Kidney epithelial cell (primary cell): ENCODE measurements at regions not wholly inside any gene's neighbourhood (a gene's known extent, or its start where the extent isn't known, plus 50 kb on each side); places are given as distances from the start of the nearest gene placed in this dataset.
A peak's percentile ranks its signal among the peaks of the same experiment; 100 is the strongest.
"Not testable (repeated sequence)": the region's sequence is repeated elsewhere in the genome, so short reads cannot be mapped to it uniquely, and the experiment has no call there.

Source experiments
- DNase-seq: peaks from one replicate; pipeline ENCODE4 v3.0.0-alpha.2; 2010; ENCODE audit warnings: low read depth
- H3K27me3 ChIP-seq: 2 replicates; pipeline ENCODE4 v1.6.0; 2011; ENCODE audit warnings: low read length; ENCODE audit not compliant: control insufficient read depth, insufficient read depth
- H3K36me3 ChIP-seq: 2 replicates; pipeline ENCODE4 v1.5.1; 2011; ENCODE audit warnings: low read length; ENCODE audit not compliant: control insufficient read depth, insufficient read depth
- H3K4me3 ChIP-seq: 2 replicates; pipeline ENCODE4 v1.5.1; 2011; ENCODE audit warnings: low read depth, mild to moderate bottlenecking, control low read depth, low read length
- CTCF ChIP-seq: IDR thresholded peaks from 2 replicates; pipeline ENCODE4 v1.5.1; 2011; ENCODE audit warnings: mild to moderate bottlenecking, moderate library complexity, low read length, control low read depth, inconsistent platforms; ENCODE audit not compliant: insufficient read depth, poor library complexity, severe bottlenecking

- TF ChIP-seq CTCF = no peak
- no peak for DNase-seq
- Histone ChIP-seq H3K27me3 (no peaks in the 10 kb centered on the region), H3K36me3 (no peaks in the 10 kb centered on the region), H3K4me3 (no peak overlapping the region)
These were observed 80.1 kb upstream of the TSC22D2 start for GRCh38 chr3:150327678-150328653.

- no peaks in the 10 kb centered on the region for H3K36me3 ChIP-seq
- TF ChIP-seq CTCF = no peak
- no peaks in the 10 kb centered on the region for H3K27me3 ChIP-seq
- H3K4me3 ChIP-seq = no peak overlapping the region
- DNase-seq = no peak
These were observed 83.3 kb upstream of the TSC22D2 start for GRCh38 chr3:150324788-150325187.

GRCh38 chr3:150324245-150324644, 83.9 kb upstream of the TSC22D2 start:
- no peaks in the 10 kb centered on the region for H3K36me3 ChIP-seq
- no peak for DNase-seq
- no peak overlapping the region for H3K4me3 ChIP-seq
- no peaks in the 10 kb centered on the region for H3K27me3 ChIP-seq
- TF ChIP-seq CTCF = no peak

GRCh38 chr3:150323770-150324169, 84.3 kb upstream of the TSC22D2 start:
- no peaks in the 10 kb centered on the region for H3K36me3 ChIP-seq
- no peak overlapping the region for H3K4me3 ChIP-seq
- H3K27me3 ChIP-seq = no peaks in the 10 kb centered on the region
- no peak for DNase-seq
- no peak for TF ChIP-seq CTCF

GRCh38 chr3:150323091-150323490, 85.0 kb upstream of the TSC22D2 start:
- DNase-seq, H3K36me3 ChIP-seq, H3K4me3 ChIP-seq, H3K27me3 ChIP-seq: not testable (repeated sequence)

GRCh38 chr3:150320971-150321370, 87.1 kb upstream of the TSC22D2 start:
- not testable (repeated sequence) for DNase-seq, H3K36me3 ChIP-seq, H3K27me3 ChIP-seq, H3K4me3 ChIP-seq

- Histone ChIP-seq H3K4me3 (no peak overlapping the region), H3K36me3 (no peaks in the 10 kb centered on the region), H3K27me3 (no peaks in the 10 kb centered on the region)
- no peak for TF ChIP-seq CTCF
- DNase-seq = peak; percentile 99
These were observed 88.2 kb upstream of the TSC22D2 start for GRCh38 chr3:150319900-150320299.
